ENCODE measurements at regions not wholly inside any gene's neighbourhood (a gene's known extent, or its start where the extent isn't known, plus 50 kb on each side); places are given as distances from the start of the nearest gene placed in this dataset.

- no peaks in the 10 kb centered on the region for H3K4me1 ChIP-seq
- H3K27me3 ChIP-seq (ENCODE audit: low read depth): no peaks in the 10 kb centered on the region
- DNase-seq (ENCODE audit: low spot score in 2 of 2): peak in 1 of 2 experiments; percentile 12
- H3K4me3 ChIP-seq: no peak overlapping the region
- no peaks in the 10 kb centered on the region for H3K9me3 ChIP-seq
- no peaks in the 10 kb centered on the region for H3K36me3 ChIP-seq (replicated peaks)
- in situ Hi-C loops (cut with MboI; ENCODE audit: low sequenced_read_pairs): no loop called here
These were observed 255.8 kb downstream of the FBXO15 start for GRCh38 chr18:73891572-73892421.

- no peaks in the 10 kb centered on the region for H3K36me3 ChIP-seq (replicated peaks)
- no peak overlapping the region for H3K4me3 ChIP-seq
- H3K9me3 ChIP-seq: no peaks in the 10 kb centered on the region
- H3K4me1 ChIP-seq: no peaks in the 10 kb centered on the region
- in situ Hi-C loops (cut with MboI; ENCODE audit: low sequenced_read_pairs): no loop called here
- no peak for DNase-seq (ENCODE audit: low spot score in 2 of 2)
- H3K27me3 ChIP-seq (ENCODE audit: low read depth): no peaks in the 10 kb centered on the region
These were observed 259.1 kb downstream of the FBXO15 start for GRCh38 chr18:73888565-73888964.

- no peak for DNase-seq (ENCODE audit: low spot score in 2 of 2)
- Histone ChIP-seq H3K36me3 (replicated peaks) (no peaks in the 10 kb centered on the region), H3K4me1 (no peaks in the 10 kb centered on the region), H3K9me3 (no peaks in the 10 kb centered on the region), H3K4me3 (no peak overlapping the region), H3K27me3 (ENCODE audit: low read depth) (no peaks in the 10 kb centered on the region)
- in situ Hi-C loops (cut with MboI; ENCODE audit: low sequenced_read_pairs): no loop called here
These were observed 259.8 kb downstream of the FBXO15 start for GRCh38 chr18:73887801-73888200.

GRCh38 chr18:73884868-73885267 lies 262.8 kb downstream of the FBXO15 start:
- no peak overlapping the region for H3K4me3 ChIP-seq
- H3K4me1 ChIP-seq: no peaks in the 10 kb centered on the region
- in situ Hi-C loops (cut with MboI; ENCODE audit: low sequenced_read_pairs): no loop called here
- no peaks in the 10 kb centered on the region for H3K36me3 ChIP-seq (replicated peaks)
- H3K9me3 ChIP-seq: no peaks in the 10 kb centered on the region
- DNase-seq (ENCODE audit: low spot score in 2 of 2): no peak
- H3K27me3 ChIP-seq (ENCODE audit: low read depth): no peaks in the 10 kb centered on the region

- H3K4me3 ChIP-seq: no peak overlapping the region
- in situ Hi-C loops (cut with MboI; ENCODE audit: low sequenced_read_pairs): no loop called here
These were observed 266.2 kb downstream of the FBXO15 start for GRCh38 chr18:73881396-73881917.

GRCh38 chr18:73880387-73880786 lies 267.2 kb downstream of the FBXO15 start:
- DNase-seq (ENCODE audit: low spot score in 2 of 2): no peak

More at GRCh38 chr18:73881396-73881917, 266.2 kb downstream of the FBXO15 start:
- no peaks in the 10 kb centered on the region for H3K9me3 ChIP-seq
- H3K4me1 ChIP-seq: no peaks in the 10 kb centered on the region
- H3K27me3 ChIP-seq (ENCODE audit: low read depth): no peaks in the 10 kb centered on the region
- no peak for DNase-seq (ENCODE audit: low spot score in 2 of 2)
- no peaks in the 10 kb centered on the region for H3K36me3 ChIP-seq (replicated peaks)

GRCh38 chr18:73879766-73880165 lies 267.9 kb downstream of the FBXO15 start:
- Histone ChIP-seq H3K4me1 (no peaks in the 10 kb centered on the region), H3K27me3 (ENCODE audit: low read depth) (no peaks in the 10 kb centered on the region), H3K9me3 (no peaks in the 10 kb centered on the region), H3K4me3 (no peak overlapping the region), H3K36me3 (replicated peaks) (no peaks in the 10 kb centered on the region)
- in situ Hi-C loops (cut with MboI; ENCODE audit: low sequenced_read_pairs): no loop called here
- DNase-seq (ENCODE audit: low spot score in 2 of 2): no peak

More at GRCh38 chr18:73880387-73880786, 267.2 kb downstream of the FBXO15 start:
- H3K4me1 ChIP-seq: no peaks in the 10 kb centered on the region
- no peaks in the 10 kb centered on the region for H3K9me3 ChIP-seq
- H3K4me3 ChIP-seq: no peak overlapping the region
- H3K36me3 ChIP-seq (replicated peaks): no peaks in the 10 kb centered on the region
- in situ Hi-C loops (cut with MboI; ENCODE audit: low sequenced_read_pairs): no loop called here
- no peaks in the 10 kb centered on the region for H3K27me3 ChIP-seq (ENCODE audit: low read depth)

- no peaks in the 10 kb centered on the region for H3K9me3 ChIP-seq
- H3K4me1 ChIP-seq: no peaks in the 10 kb centered on the region
- DNase-seq (ENCODE audit: low spot score in 2 of 2): no peak
- in situ Hi-C loops (cut with MboI; ENCODE audit: low sequenced_read_pairs): no loop called here
- no peaks in the 10 kb centered on the region for H3K27me3 ChIP-seq (ENCODE audit: low read depth)
- no peaks in the 10 kb centered on the region for H3K36me3 ChIP-seq (replicated peaks)
- H3K4me3 ChIP-seq: no peak overlapping the region
These were observed 268.3 kb downstream of the FBXO15 start for GRCh38 chr18:73879328-73879727.

- Histone ChIP-seq H3K9me3 (no peaks in the 10 kb centered on the region), H3K4me1 (no peaks in the 10 kb centered on the region), H3K36me3 (replicated peaks) (no peaks in the 10 kb centered on the region), H3K27me3 (ENCODE audit: low read depth) (no peaks in the 10 kb centered on the region), H3K4me3 (no peak overlapping the region)
- DNase-seq (ENCODE audit: low spot score in 2 of 2): no peak
- in situ Hi-C loops (cut with MboI; ENCODE audit: low sequenced_read_pairs): no loop called here
These were observed 278.5 kb downstream of the FBXO15 start for GRCh38 chr18:73869182-73869581.

GRCh38 chr18:73861771-73862170 lies 285.9 kb downstream of the FBXO15 start:
- Histone ChIP-seq H3K9me3 (no peaks in the 10 kb centered on the region), H3K4me1 (no peaks in the 10 kb centered on the region), H3K4me3 (no peak overlapping the region), H3K27me3 (ENCODE audit: low read depth) (no peaks in the 10 kb centered on the region), H3K36me3 (replicated peaks) (no peaks in the 10 kb centered on the region)
- in situ Hi-C loops (cut with MboI; ENCODE audit: low sequenced_read_pairs): no loop called here
- no peak for DNase-seq (ENCODE audit: low spot score in 2 of 2)

GRCh38 chr18:73859837-73860397 lies 287.7 kb downstream of the FBXO15 start:
- Histone ChIP-seq H3K4me3 (no peak overlapping the region), H3K9me3 (no peaks in the 10 kb centered on the region), H3K4me1 (no peaks in the 10 kb centered on the region), H3K27me3 (ENCODE audit: low read depth) (no peaks in the 10 kb centered on the region), H3K36me3 (replicated peaks) (no peaks in the 10 kb centered on the region)
- no peak for DNase-seq (ENCODE audit: low spot score in 2 of 2)
- in situ Hi-C loops (cut with MboI; ENCODE audit: low sequenced_read_pairs): no loop called here

- Histone ChIP-seq H3K36me3 (replicated peaks) (no peaks in the 10 kb centered on the region), H3K27me3 (ENCODE audit: low read depth) (no peaks in the 10 kb centered on the region), H3K4me1 (no peaks in the 10 kb centered on the region), H3K4me3 (no peak overlapping the region), H3K9me3 (no peaks in the 10 kb centered on the region)
- DNase-seq (ENCODE audit: low spot score in 2 of 2): no peak
- in situ Hi-C loops (cut with MboI; ENCODE audit: low sequenced_read_pairs): no loop called here
These were observed 294.7 kb downstream of the FBXO15 start for GRCh38 chr18:73852789-73853549.

- no peaks in the 10 kb centered on the region for H3K36me3 ChIP-seq (replicated peaks)
- H3K27me3 ChIP-seq (ENCODE audit: low read depth): no peaks in the 10 kb centered on the region
- no peak overlapping the region for H3K4me3 ChIP-seq
- no peaks in the 10 kb centered on the region for H3K9me3 ChIP-seq
- no peaks in the 10 kb centered on the region for H3K4me1 ChIP-seq
- in situ Hi-C loops (cut with MboI; ENCODE audit: low sequenced_read_pairs): no loop called here
- DNase-seq (ENCODE audit: low spot score in 2 of 2): no peak
These were observed 296.9 kb downstream of the FBXO15 start for GRCh38 chr18:73850782-73851181.

GRCh38 chr18:73848656-73849055 lies 299.0 kb downstream of the FBXO15 start:
- H3K27me3 ChIP-seq (ENCODE audit: low read depth): no peaks in the 10 kb centered on the region
- no peak overlapping the region for H3K4me3 ChIP-seq
- no peaks in the 10 kb centered on the region for H3K36me3 ChIP-seq (replicated peaks)
- no peak for DNase-seq (ENCODE audit: low spot score in 2 of 2)
- H3K4me1 ChIP-seq: no peaks in the 10 kb centered on the region
- in situ Hi-C loops (cut with MboI; ENCODE audit: low sequenced_read_pairs): no loop called here
- H3K9me3 ChIP-seq: no peaks in the 10 kb centered on the region

Measured in HAP-1 (cell line).